MM.1S (cell line): ENCODE measurements at regions not wholly inside any gene's neighbourhood (a gene's known extent, or its start where the extent isn't known, plus 50 kb on each side); places are given as distances from the start of the nearest gene placed in this dataset.

Experiments used
- DNase-seq: peaks from one replicate; pipeline ENCODE4 v3.0.0-alpha.2; 2015
- H2AFZ ChIP-seq: fragments of 300-600 bp; sonication (generic); 2 replicates; pipeline ENCODE4 v1.6.0; 2016; ENCODE audit warnings: antibody characterized with exemption, low read length
- H3F3A ChIP-seq: fragments of 300-600 bp; sonication (generic); 2 replicates; pipeline ENCODE4 v1.6.1; 2016; ENCODE audit warnings: mild to moderate bottlenecking, antibody characterized with exemption, low read length, moderate library complexity, mixed read lengths; ENCODE audit not compliant: insufficient read depth
- H3K27ac ChIP-seq: fragments of 300-600 bp; sonication (generic); 2 replicates; pipeline ENCODE4 v1.5.1; 2016; ENCODE audit warnings: mild to moderate bottlenecking, low read length
- H3K27me3 ChIP-seq: fragments of 300-600 bp; sonication (generic); replicated peaks from 2 replicates; pipeline ENCODE4 v1.6.0; 2016; ENCODE audit warnings: low read length; ENCODE audit not compliant: insufficient read depth
- H3K36me3 ChIP-seq: fragments of 300-600 bp; sonication (generic); replicated peaks from 2 replicates; pipeline ENCODE4 v1.6.1; 2016; ENCODE audit warnings: mild to moderate bottlenecking, low read length, mixed read lengths; ENCODE audit not compliant: insufficient read depth
- H3K4me1 ChIP-seq: fragments of 300-600 bp; sonication (generic); 2 replicates; pipeline ENCODE4 v1.6.1; 2016; ENCODE audit warnings: low read length, mixed read lengths
- H3K4me2 ChIP-seq: fragments of 300-600 bp; sonication (generic); 2 replicates; pipeline ENCODE4 v1.6.0; 2016; ENCODE audit warnings: low read depth, low read length
- H3K4me3 ChIP-seq: fragments of 300-600 bp; sonication (generic); 2 replicates; pipeline ENCODE4 v1.5.1; 2016; ENCODE audit warnings: low read length, mixed read lengths
- H3K79me2 ChIP-seq: fragments of 300-600 bp; sonication (generic); 2 replicates; pipeline ENCODE4 v1.6.1; 2016; ENCODE audit warnings: mixed run types, low read length, mixed read lengths
- H3K9ac ChIP-seq: fragments of 300-600 bp; sonication (generic); 2 replicates; pipeline ENCODE4 v1.6.1; 2016; ENCODE audit warnings: low read length, mixed read lengths
- H3K9me2 ChIP-seq: fragments of 300-600 bp; sonication (generic); replicated peaks from 2 replicates; pipeline ENCODE4 v1.6.1; 2016; ENCODE audit warnings: mild to moderate bottlenecking, low read length, mixed read lengths; ENCODE audit not compliant: insufficient read depth
- H3K9me3 ChIP-seq: fragments of 300-600 bp; sonication (generic); replicated peaks from 2 replicates; pipeline ENCODE4 v1.6.1; 2016; ENCODE audit warnings: mild to moderate bottlenecking, low read length, mixed read lengths; ENCODE audit not compliant: insufficient read depth
- H4K20me1 ChIP-seq: fragments of 300-600 bp; sonication (generic); 2 replicates; pipeline ENCODE4 v1.6.1; 2016; ENCODE audit warnings: mild to moderate bottlenecking, low read length, moderate library complexity, mixed read lengths; ENCODE audit not compliant: insufficient read depth
- CTCF ChIP-seq: fragments of 300-600 bp; sonication (generic); IDR thresholded peaks from 2 replicates; pipeline ENCODE4 v1.5.1; 2016; ENCODE audit warnings: antibody characterized with exemption, low read length, mixed read lengths
- EZH2 ChIP-seq: fragments of 300-600 bp; sonication (generic); optimal IDR thresholded peaks from 2 replicates; pipeline ENCODE3; 2017; ENCODE audit warnings: low read depth, mild to moderate bottlenecking, antibody characterized with exemption, low read length, mixed read lengths
- EZH2phosphoT487 ChIP-seq: fragments of 300-600 bp; sonication (generic); IDR thresholded peaks from 2 replicates; pipeline ENCODE4 v1.6.1; 2018; ENCODE audit warnings: antibody characterized with exemption, low read length

- H3K36me3 ChIP-seq, result no peaks in the 10 kb centered on the region
- H3K9me3 ChIP-seq, result no peaks in the 10 kb centered on the region
- no peaks in the 10 kb centered on the region for H3K4me1 ChIP-seq
- no peak overlapping the region for H3K27ac ChIP-seq
- DNase-seq, result no peak
- no peak for TF ChIP-seq EZH2
- no peak for TF ChIP-seq CTCF
- TF ChIP-seq EZH2phosphoT487, result no peak
- no peaks in the 10 kb centered on the region for H3K79me2 ChIP-seq
- no peak overlapping the region for H3K4me3 ChIP-seq
- no peaks in the 10 kb centered on the region for H4K20me1 ChIP-seq
- no peaks in the 10 kb centered on the region for H3K27me3 ChIP-seq
- H3K9me2 ChIP-seq, result no peaks in the 10 kb centered on the region
- no peak overlapping the region for H3K4me2 ChIP-seq
- no peak overlapping the region for H3K9ac ChIP-seq
- no peak overlapping the region for H2AFZ ChIP-seq
- no peaks in the 10 kb centered on the region for H3F3A ChIP-seq
These were observed 961.5 kb upstream of the ZEB2 start for GRCh38 chr2:145481334-145481922.

GRCh38 chr2:145464866-145465265, 944.9 kb upstream of the ZEB2 start:
- Histone ChIP-seq H3K4me3 (no peak overlapping the region), H3F3A (no peaks in the 10 kb centered on the region), H3K4me2 (no peak overlapping the region), H3K36me3 (no peaks in the 10 kb centered on the region), H3K4me1 (no peaks in the 10 kb centered on the region), H4K20me1 (no peaks in the 10 kb centered on the region), H3K9ac (no peak overlapping the region), H3K27ac (no peak overlapping the region), H3K79me2 (no peaks in the 10 kb centered on the region), H3K27me3 (no peaks in the 10 kb centered on the region), H3K9me2 (no peaks in the 10 kb centered on the region), H2AFZ (no peak overlapping the region), H3K9me3 (no peaks in the 10 kb centered on the region; the same call in 1 of the 2 replicates)
- no peak for DNase-seq
- TF ChIP-seq EZH2, result no peak
- TF ChIP-seq EZH2phosphoT487, result no peak
- no peak for TF ChIP-seq CTCF

- H3K4me2 ChIP-seq, result no peak overlapping the region
- H3K79me2 ChIP-seq, result no peaks in the 10 kb centered on the region
- H3K9ac ChIP-seq, result no peak overlapping the region
- no peaks in the 10 kb centered on the region for H3K27me3 ChIP-seq
- no peak overlapping the region for H2AFZ ChIP-seq
- TF ChIP-seq EZH2 (no peak), EZH2phosphoT487 (no peak), CTCF (no peak)
- no peaks in the 10 kb centered on the region for H3F3A ChIP-seq
- no peaks in the 10 kb centered on the region for H3K4me1 ChIP-seq
- H3K9me2 ChIP-seq, result no peaks in the 10 kb centered on the region
- no peaks in the 10 kb centered on the region for H3K36me3 ChIP-seq
- H3K9me3 ChIP-seq, result no peaks in the 10 kb centered on the region; the same call in 1 of the 2 replicates
- no peaks in the 10 kb centered on the region for H4K20me1 ChIP-seq
- no peak overlapping the region for H3K27ac ChIP-seq
- H3K4me3 ChIP-seq, result no peak overlapping the region
- DNase-seq, result no peak
These were observed 940.2 kb upstream of the ZEB2 start for GRCh38 chr2:145460112-145460511.
